ENCODE measurements at regions not wholly inside any gene's neighbourhood (a gene's known extent, or its start where the extent isn't known, plus 50 kb on each side); places are given as distances from the start of the nearest gene placed in this dataset.

DNA sequence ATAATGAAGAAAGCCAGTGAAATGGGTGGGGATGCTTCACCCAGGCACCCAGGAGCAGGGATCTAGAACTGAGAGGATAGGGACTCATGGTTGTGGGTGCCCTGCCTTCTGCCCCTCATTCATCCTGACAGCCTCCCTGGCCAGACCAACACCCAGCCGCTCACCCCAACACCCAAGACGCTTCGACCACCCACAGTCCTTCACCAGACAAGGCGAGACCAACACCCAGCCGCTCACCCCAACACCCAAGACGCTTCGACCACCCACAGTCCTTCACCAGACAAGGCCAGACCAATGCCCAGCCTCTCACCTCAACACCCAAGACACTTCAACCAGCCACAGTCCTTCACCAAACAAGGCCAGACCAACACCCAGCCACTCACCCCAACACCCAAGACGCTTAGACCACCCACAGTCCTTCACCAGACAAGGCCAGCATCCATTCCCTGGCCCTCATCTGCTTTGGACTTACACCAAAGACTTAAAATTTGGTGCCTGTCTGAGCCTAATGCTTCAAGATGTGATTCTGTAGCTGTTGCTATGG, 131.5 kb downstream of the ANKRD60 start:
- no peaks in the 10 kb centered on the region; a peak in 1 of 5 replicates for H3K9me3 Mint-ChIP-seq
- H3K18ac ChIP-seq (ENCODE audit: insufficient read length, low read depth, low read length): no peak overlapping the region
- H2BK12ac ChIP-seq (ENCODE audit: insufficient read length, low read depth, low read length): no peak overlapping the region
- H3K27ac ChIP-seq (ENCODE audit: insufficient read length, low read depth, low read length): no peak overlapping the region
- WGBS (ENCODE audit: extremely low coverage, insufficient read length, low lambda C conversion rate): no CpG with 5 or more reads among the region's 8 CpGs
- H3K4me3 Mint-ChIP-seq: no peak overlapping the region
- H3K4me1 Mint-ChIP-seq: peaks cover 0 to 4% of the 10 kb centered on the region in 2 experiments; a peak in 2 of 4 replicates
- no peak overlapping the region for H2AFZ ChIP-seq (ENCODE audit: low read length)
- no peak overlapping the region for H4K91ac ChIP-seq (ENCODE audit: insufficient read length, low read depth, low read length)
- H3K56ac ChIP-seq (ENCODE audit: insufficient read length, low read depth, low read length): no peak overlapping the region
- H3K23ac ChIP-seq (ENCODE audit: insufficient read length, low read depth, low read length): no peak overlapping the region
- no peaks in the 10 kb centered on the region for H3K9me3 ChIP-seq (ENCODE audit: control insufficient read depth, low read depth, low read length)
- no peak overlapping the region for H3K9ac ChIP-seq (ENCODE audit: extremely low read depth, insufficient read length, low read length)
- peak overlapping the region in 1 of 3 experiments; percentile 86; a peak in 3 of 7 replicates for H3K27ac Mint-ChIP-seq
- no peak overlapping the region for H2BK5ac ChIP-seq (ENCODE audit: insufficient read length, low read length)
- TF ChIP-seq, protein P1, sequence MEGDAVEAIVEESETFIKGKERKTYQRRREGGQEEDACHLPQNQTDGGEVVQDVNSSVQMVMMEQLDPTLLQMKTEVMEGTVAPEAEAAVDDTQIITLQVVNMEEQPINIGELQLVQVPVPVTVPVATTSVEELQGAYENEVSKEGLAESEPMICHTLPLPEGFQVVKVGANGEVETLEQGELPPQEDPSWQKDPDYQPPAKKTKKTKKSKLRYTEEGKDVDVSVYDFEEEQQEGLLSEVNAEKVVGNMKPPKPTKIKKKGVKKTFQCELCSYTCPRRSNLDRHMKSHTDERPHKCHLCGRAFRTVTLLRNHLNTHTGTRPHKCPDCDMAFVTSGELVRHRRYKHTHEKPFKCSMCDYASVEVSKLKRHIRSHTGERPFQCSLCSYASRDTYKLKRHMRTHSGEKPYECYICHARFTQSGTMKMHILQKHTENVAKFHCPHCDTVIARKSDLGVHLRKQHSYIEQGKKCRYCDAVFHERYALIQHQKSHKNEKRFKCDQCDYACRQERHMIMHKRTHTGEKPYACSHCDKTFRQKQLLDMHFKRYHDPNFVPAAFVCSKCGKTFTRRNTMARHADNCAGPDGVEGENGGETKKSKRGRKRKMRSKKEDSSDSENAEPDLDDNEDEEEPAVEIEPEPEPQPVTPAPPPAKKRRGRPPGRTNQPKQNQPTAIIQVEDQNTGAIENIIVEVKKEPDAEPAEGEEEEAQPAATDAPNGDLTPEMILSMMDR (conservative IDR thresholded peaks at IDR 0.05): no peak
- no peak overlapping the region for H2BK120ac ChIP-seq (ENCODE audit: low read depth, low read length, poor library complexity, severe bottlenecking)
- no peaks in the 10 kb centered on the region for H3K27me3 ChIP-seq (ENCODE audit: insufficient read depth, low read length)
- no peak overlapping the region for H2AK5ac ChIP-seq (ENCODE audit: insufficient read length, low read length)
- H3K36me3 Mint-ChIP-seq (ENCODE audit: insufficient read depth in 1 of 3, low read depth in 3 of 3): no peaks in the 10 kb centered on the region
- no peaks in the 10 kb centered on the region for H3K4me1 ChIP-seq (ENCODE audit: insufficient read depth, low read length)
- no peaks in the 10 kb centered on the region for H3K23me2 ChIP-seq (ENCODE audit: insufficient read length, low read depth, low read length, poor library complexity, severe bottlenecking)
- no peak overlapping the region for H3K4ac ChIP-seq (ENCODE audit: low read depth, low read length)
- no peak overlapping the region for H2BK20ac ChIP-seq (ENCODE audit: low read depth, low read length, poor library complexity, severe bottlenecking)
- H3K27me3 Mint-ChIP-seq (ENCODE audit: low read depth): peaks cover 4% of the 10 kb centered on the region; the same call in 1 of the 2 replicates
- H3T11ph ChIP-seq (ENCODE audit: low read length): no peak overlapping the region
- no peak overlapping the region for H3K14ac ChIP-seq (ENCODE audit: insufficient read depth, low read length)
- H3K79me1 ChIP-seq (ENCODE audit: insufficient read depth, low read depth, low read length, poor library complexity, severe bottlenecking): no peaks in the 10 kb centered on the region
- H2BK15ac ChIP-seq (ENCODE audit: low read depth, low read length): no peak overlapping the region
- H4K20me1 ChIP-seq (ENCODE audit: control insufficient read depth, insufficient read depth, insufficient read length): no peaks in the 10 kb centered on the region
- no peaks in the 10 kb centered on the region for H3K79me2 ChIP-seq (ENCODE audit: insufficient read depth, low read length)
- H4K5ac ChIP-seq (ENCODE audit: insufficient read length, low read depth, low read length): no peak overlapping the region
- no peak overlapping the region for H3K4me2 ChIP-seq (ENCODE audit: insufficient read depth, insufficient read length, low read length)
- no peak for DNase-seq
- H4K8ac ChIP-seq (replicated peaks; ENCODE audit: insufficient read length, low read depth, low read length): no peak overlapping the region
